ENCODE measurements at regions not wholly inside any gene's neighbourhood (a gene's known extent, or its start where the extent isn't known, plus 50 kb on each side); places are given as distances from the start of the nearest gene placed in this dataset.

DNA sequence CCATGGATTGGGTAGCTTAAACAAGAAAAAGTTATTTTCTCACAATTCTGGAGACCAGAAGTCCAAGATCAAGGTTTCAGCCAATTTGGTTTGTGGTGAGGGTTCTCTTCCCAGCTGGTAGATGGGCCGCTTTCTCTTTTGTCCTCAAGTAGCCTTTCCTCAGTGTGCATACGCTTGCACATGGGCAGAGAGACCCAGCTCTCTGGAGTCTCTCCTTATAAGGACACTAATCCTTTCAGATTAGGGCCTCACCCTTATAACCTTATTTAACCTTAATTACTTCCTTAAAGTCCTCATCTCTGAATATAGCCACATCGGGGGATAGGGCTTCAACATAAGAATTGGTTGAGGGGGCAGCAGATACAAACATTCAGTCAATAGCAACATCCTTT lies 68.4 kb upstream of the NLK start:
- ChIA-PET CTCF (no interaction called here), RAD21 (ENCODE audit: low non-redundant PET in 1 of 2, low total read pairs in 2 of 2, uncharacterized antibody in 2 of 2, unreplicated experiment in 2 of 2) (no interaction called here), POLR2A (no interaction called here)
- intact Hi-C loops (cut with micrococcal nuclease) = no loop called here
- no peak for DNase-seq (ENCODE audit: low read depth, low spot score)
- no TSS peak for BruUV-seq (replicated peaks)
- H4K20me1 ChIP-seq (ENCODE audit: insufficient read depth) = no peaks in the 10 kb centered on the region
- no peaks in the 10 kb centered on the region for H3K9me2 ChIP-seq (ENCODE audit: insufficient read depth)
- TF ChIP-seq TCF7L2 (IDR thresholded peaks at IDR 0.05; ENCODE audit: borderline replicate concordance, extremely low read depth, insufficient read depth, insufficient read length) (no peak), ZBTB33 (IDR thresholded peaks at IDR 0.05; ENCODE audit: extremely low read depth, insufficient replicate concordance, low read length) (no peak), RAD21 (IDR thresholded peaks at IDR 0.05; ENCODE audit: low read depth) (no peak)
- no peak overlapping the region for H3K4me2 ChIP-seq (ENCODE audit: low read length)
- no peaks in the 10 kb centered on the region for H3K4me1 ChIP-seq (ENCODE audit: control insufficient read depth in 1 of 2, insufficient read depth in 2 of 2, low read length in 2 of 2)
- H3K9ac ChIP-seq (ENCODE audit: low read length) = no peak overlapping the region
- H3K36me3 ChIP-seq (ENCODE audit: control insufficient read depth in 1 of 2, insufficient read depth in 2 of 2, low read length in 2 of 2) = no peaks in the 10 kb centered on the region
- no peaks in the 10 kb centered on the region for H3K79me2 ChIP-seq (ENCODE audit: insufficient read depth, low read length)
- no peak overlapping the region for H3K27ac ChIP-seq (ENCODE audit: low read depth, low read length)
- ATAC-seq = no peak
- no peaks in the 10 kb centered on the region for H3K27me3 ChIP-seq (ENCODE audit: insufficient read depth, low read length)
- no peaks in the 10 kb centered on the region for H3K9me3 ChIP-seq (ENCODE audit: control insufficient read depth in 1 of 2, insufficient read depth in 1 of 2, low read depth in 1 of 2, low read length in 2 of 2)
- H3K4me3 ChIP-seq (replicated peaks in 1 of 2; ENCODE audit: low read depth in 1 of 2, low read length in 2 of 2) = no peak overlapping the region
- H2AFZ ChIP-seq (ENCODE audit: low read depth, low read length, poor library complexity, severe bottlenecking) = no peak overlapping the region

- no peak overlapping the region for H3K27ac ChIP-seq (ENCODE audit: low read depth, low read length)
- no peak overlapping the region for H3K4me3 ChIP-seq (replicated peaks in 1 of 2; ENCODE audit: low read depth in 1 of 2, low read length in 2 of 2)
- no peaks in the 10 kb centered on the region for H4K20me1 ChIP-seq (ENCODE audit: insufficient read depth)
- TF ChIP-seq MAX (IDR thresholded peaks at IDR 0.05) (no peak), YY1 (IDR thresholded peaks at IDR 0.05; ENCODE audit: extremely low read depth, insufficient replicate concordance, low read depth, low read length) (no peak), EZH2 (IDR thresholded peaks at IDR 0.05) (no peak), TCF7L2 (IDR thresholded peaks at IDR 0.05; ENCODE audit: borderline replicate concordance, extremely low read depth, insufficient read depth, insufficient read length) (no peak), POLR2AphosphoS5 (IDR thresholded peaks at IDR 0.05; ENCODE audit: low read depth, low read length) (no peak), POLR2A (IDR thresholded peaks at IDR 0.05; ENCODE audit: borderline replicate concordance, extremely low read depth, insufficient read depth, insufficient read length) (no peak), CBX3 (IDR thresholded peaks at IDR 0.05; ENCODE audit: low read depth) (no peak), ZFX (IDR thresholded peaks at IDR 0.05) (no peak)
- no peaks in the 10 kb centered on the region for H3K9me3 ChIP-seq (ENCODE audit: control insufficient read depth in 1 of 2, insufficient read depth in 1 of 2, low read depth in 1 of 2, low read length in 2 of 2)
- intact Hi-C loops (cut with micrococcal nuclease) = no loop called here
- H3K4me2 ChIP-seq (ENCODE audit: low read length) = no peak overlapping the region
- no peaks in the 10 kb centered on the region for H3K79me2 ChIP-seq (ENCODE audit: insufficient read depth, low read length)
- H2AFZ ChIP-seq (ENCODE audit: low read depth, low read length, poor library complexity, severe bottlenecking) = no peak overlapping the region
- H3K4me1 ChIP-seq (ENCODE audit: control insufficient read depth in 1 of 2, insufficient read depth in 2 of 2, low read length in 2 of 2) = no peaks in the 10 kb centered on the region
- ChIA-PET CTCF (no interaction called here), POLR2A (no interaction called here), RAD21 (ENCODE audit: low non-redundant PET in 1 of 2, low total read pairs in 2 of 2, uncharacterized antibody in 2 of 2, unreplicated experiment in 2 of 2) (no interaction called here)
- no peaks in the 10 kb centered on the region for H3K36me3 ChIP-seq (ENCODE audit: control insufficient read depth in 1 of 2, insufficient read depth in 2 of 2, low read length in 2 of 2)
- no TSS peak for BruUV-seq (replicated peaks)
- H3K9ac ChIP-seq (ENCODE audit: low read length) = no peak overlapping the region
- ATAC-seq (no peak), DNase-seq (ENCODE audit: low read depth, low spot score) (no peak)
- no peaks in the 10 kb centered on the region for H3K9me2 ChIP-seq (ENCODE audit: insufficient read depth)
- no peaks in the 10 kb centered on the region for H3K27me3 ChIP-seq (ENCODE audit: insufficient read depth, low read length)
Measured at GRCh38 chr17:27974531-27975145, 67.8 kb upstream of the NLK start.
